HG03066 (cell line): ENCODE measurements at regions not wholly inside any gene's neighbourhood (a gene's known extent, or its start where the extent isn't known, plus 50 kb on each side); places are given as distances from the start of the nearest gene placed in this dataset.
"Not testable (repeated sequence)": the region's sequence is repeated elsewhere in the genome, so short reads cannot be mapped to it uniquely, and the experiment has no call there.

Source experiments
- ATAC-seq: cut with Tn5 transposase; IDR thresholded peaks from one replicate; pipeline ENCODE4 v1.9.1; 2021; ENCODE audit warnings: low read depth; ENCODE audit not compliant: unreplicated experiment

- ATAC-seq: no peak
These were observed 125.8 kb upstream of the SGCD start for GRCh38 chr5:156200938-156201787.

- no peak for ATAC-seq
These were observed 125.1 kb upstream of the SGCD start for GRCh38 chr5:156201788-156202403.

- ATAC-seq: no peak
These were observed 118.7 kb upstream of the SGCD start for GRCh38 chr5:156208271-156208670.

GRCh38 chr5:156218367-156219158 is 108.4 kb upstream of the SGCD start:
- no peak for ATAC-seq

GRCh38 chr5:156219483-156220005 is 107.4 kb upstream of the SGCD start:
- ATAC-seq: no peak

GRCh38 chr5:156221816-156222215 is 105.1 kb upstream of the SGCD start:
- no peak for ATAC-seq

GRCh38 chr5:156223547-156223946 is 103.4 kb upstream of the SGCD start:
- no peak for ATAC-seq

GRCh38 chr5:156226485-156226884 is 100.5 kb upstream of the SGCD start:
- not testable (repeated sequence) for ATAC-seq

- ATAC-seq: no peak
These were observed 96.1 kb upstream of the SGCD start for GRCh38 chr5:156230887-156231286.

GRCh38 chr5:156232251-156232869 is 94.6 kb upstream of the SGCD start:
- ATAC-seq: no peak

- no peak for ATAC-seq
These were observed 89.6 kb upstream of the SGCD start for GRCh38 chr5:156237361-156237760.

GRCh38 chr5:156239800-156240199 is 87.2 kb upstream of the SGCD start:
- no peak for ATAC-seq

GRCh38 chr5:156240414-156240813 is 86.5 kb upstream of the SGCD start:
- ATAC-seq: no peak

- no peak for ATAC-seq
These were observed 85.7 kb upstream of the SGCD start for GRCh38 chr5:156241266-156241665.

- ATAC-seq: no peak
These were observed 81.1 kb upstream of the SGCD start for GRCh38 chr5:156245895-156246294.

GRCh38 chr5:156251076-156251475 is 75.9 kb upstream of the SGCD start:
- no peak for ATAC-seq

GRCh38 chr5:156253130-156253529 is 73.8 kb upstream of the SGCD start:
- no peak for ATAC-seq

- ATAC-seq: no peak
These were observed 72.8 kb upstream of the SGCD start for GRCh38 chr5:156254196-156254595.

- no peak for ATAC-seq
These were observed 70.3 kb upstream of the SGCD start for GRCh38 chr5:156256642-156257041.

GRCh38 chr5:156258934-156259333 is 68.0 kb upstream of the SGCD start:
- ATAC-seq: no peak

- no peak for ATAC-seq
These were observed 67.3 kb upstream of the SGCD start for GRCh38 chr5:156259618-156260017.
